H7 (cell line): ENCODE measurements at regions not wholly inside any gene's neighbourhood (a gene's known extent, or its start where the extent isn't known, plus 50 kb on each side); places are given as distances from the start of the nearest gene placed in this dataset.
A peak's percentile ranks its signal among the peaks of the same experiment; 100 is the strongest.

Source experiments
- DNase-seq: peaks from one replicate; pipeline ENCODE4 v3.0.0; 2012
- H3K27me3 ChIP-seq: 2 replicates; pipeline ENCODE4 v1.6.0; 2011; ENCODE audit warnings: mild to moderate bottlenecking, low read length; ENCODE audit not compliant: control insufficient read depth, insufficient read depth
- H3K36me3 ChIP-seq: replicated peaks from 2 replicates; pipeline ENCODE4 v1.5.1; 2011; ENCODE audit warnings: low read length; ENCODE audit not compliant: control insufficient read depth, insufficient read depth
- H3K4me3 ChIP-seq: 2 replicates; pipeline ENCODE4 v1.5.1; 2011; ENCODE audit warnings: low read depth, mild to moderate bottlenecking, control low read depth, low read length, moderate library complexity; ENCODE audit not compliant: insufficient read depth

DNA sequence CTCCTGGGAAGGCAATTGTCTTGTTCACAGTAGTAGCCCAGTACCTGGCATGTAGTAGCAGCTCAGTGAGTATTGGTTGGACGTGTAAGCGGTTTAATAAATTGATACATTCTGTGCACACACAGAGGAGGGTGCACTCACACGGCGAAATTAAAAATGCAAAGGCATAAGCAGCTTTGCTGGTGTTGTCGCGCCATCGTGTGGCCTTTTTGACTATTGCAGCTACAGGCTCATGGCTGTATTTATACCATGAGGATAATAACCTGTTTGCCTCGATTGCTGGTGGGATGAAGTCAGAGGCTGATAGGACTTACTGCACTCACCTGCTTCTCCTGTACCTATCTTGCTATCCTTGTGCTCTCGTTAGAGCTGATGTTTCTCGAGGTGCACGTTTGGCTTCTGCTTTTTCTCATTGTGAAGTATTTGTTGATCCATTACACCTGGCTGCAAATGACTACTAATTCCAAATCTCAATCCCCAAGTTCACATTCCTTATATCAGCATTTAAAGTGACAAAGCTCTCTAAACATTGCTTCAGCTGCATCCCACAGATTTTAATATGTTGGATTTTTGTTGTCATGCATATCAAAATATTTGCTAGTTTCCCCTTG is 61.5 kb downstream of the TBXT start:
- DNase-seq, result peak; percentile 75
- no peaks in the 10 kb centered on the region for H3K36me3 ChIP-seq
- H3K27me3 ChIP-seq, result no peaks in the 10 kb centered on the region
- H3K4me3 ChIP-seq, result no peak overlapping the region

- no peaks in the 10 kb centered on the region for H3K27me3 ChIP-seq
- H3K36me3 ChIP-seq, result no peaks in the 10 kb centered on the region
- H3K4me3 ChIP-seq, result no peak overlapping the region
- no peak for DNase-seq
These were observed 62.1 kb downstream of the TBXT start for GRCh38 chr6:166105341-166106075.

DNA sequence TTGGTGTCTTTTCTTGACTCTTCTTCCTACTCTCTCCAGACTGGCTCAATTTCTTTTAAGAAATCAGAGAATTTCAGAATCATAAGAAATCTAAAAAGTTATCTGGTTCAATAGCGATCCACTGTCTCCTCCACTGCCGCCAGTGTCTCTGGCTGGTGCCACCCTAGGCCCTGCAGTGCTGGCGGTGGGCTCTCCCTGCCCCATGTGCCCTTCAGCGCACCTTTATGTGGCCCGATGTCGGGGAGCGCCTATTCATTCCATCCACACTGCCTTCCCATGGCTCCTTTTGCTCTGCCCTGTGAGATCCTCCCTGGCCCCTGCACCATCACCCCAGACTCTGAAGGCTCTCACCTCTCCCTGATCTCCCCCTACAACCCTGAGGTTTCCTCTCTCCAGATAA is 62.8 kb downstream of the TBXT start:
- Histone ChIP-seq H3K36me3 (no peaks in the 10 kb centered on the region), H3K4me3 (no peak overlapping the region), H3K27me3 (no peaks in the 10 kb centered on the region)
- no peak for DNase-seq

- H3K4me3 ChIP-seq, result no peak overlapping the region
- no peak for DNase-seq
- H3K36me3 ChIP-seq, result no peaks in the 10 kb centered on the region
- no peaks in the 10 kb centered on the region for H3K27me3 ChIP-seq
These were observed 63.5 kb downstream of the TBXT start for GRCh38 chr6:166104107-166104506.

GRCh38 chr6:166101819-166102419 is 65.7 kb downstream of the TBXT start:
- Histone ChIP-seq H3K4me3 (no peak overlapping the region), H3K36me3 (no peaks in the 10 kb centered on the region), H3K27me3 (no peaks in the 10 kb centered on the region)
- DNase-seq, result no peak

DNA sequence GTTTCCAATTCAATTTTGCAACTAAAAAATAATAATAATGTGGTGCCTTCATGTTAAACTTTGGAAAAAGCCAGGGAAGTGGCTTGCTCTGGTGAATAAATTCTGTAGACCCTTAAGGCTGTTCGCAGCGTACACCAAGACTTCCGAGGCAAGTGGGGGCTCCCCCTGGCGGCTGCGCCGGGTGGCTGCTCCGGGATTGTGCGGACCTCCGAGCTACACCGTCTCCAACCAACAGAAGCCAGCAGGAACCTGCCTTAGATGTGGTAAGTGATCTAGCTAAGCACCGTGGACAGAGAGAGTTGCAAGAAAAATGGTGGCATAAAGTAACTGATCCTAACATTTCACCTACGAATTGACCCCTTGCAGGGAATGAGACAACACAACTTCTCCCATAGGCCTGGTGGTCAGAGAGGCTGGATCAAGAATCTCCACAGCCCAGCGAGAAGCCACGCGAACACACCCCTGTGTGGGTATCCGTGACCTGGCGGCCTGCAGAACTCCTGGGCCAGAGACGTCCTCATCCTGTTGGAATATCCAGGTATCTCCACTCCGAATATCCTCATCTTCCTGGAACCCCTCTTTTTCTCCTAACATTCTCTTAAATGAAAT is 69.6 kb downstream of the TBXT start:
- no peaks in the 10 kb centered on the region for H3K27me3 ChIP-seq
- H3K36me3 ChIP-seq, result no peaks in the 10 kb centered on the region
- DNase-seq, result peak; percentile 86
- H3K4me3 ChIP-seq, result peak overlapping the region; percentile 32

DNA sequence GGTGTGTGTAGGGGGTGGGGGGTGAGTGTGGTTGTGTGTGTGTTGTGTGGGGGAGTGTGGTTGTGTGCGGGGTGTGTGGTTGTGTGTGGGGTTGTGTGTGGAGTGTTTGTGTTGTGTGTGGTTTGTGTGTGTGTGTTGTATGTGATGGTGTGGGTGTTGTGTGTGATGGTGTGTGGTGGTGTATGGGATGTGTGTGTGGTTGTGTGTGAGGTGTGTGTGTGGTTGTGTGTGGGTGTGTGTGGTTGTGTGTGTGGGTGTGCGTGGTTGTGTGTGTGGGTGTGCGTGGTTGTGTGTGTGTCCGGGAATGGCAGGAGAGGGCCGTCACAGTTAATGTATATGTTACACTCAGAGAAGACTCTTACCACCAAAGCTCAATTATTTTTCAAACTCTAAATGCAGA is 79.8 kb downstream of the TBXT start:
- Histone ChIP-seq H3K4me3 (no peak overlapping the region), H3K27me3 (no peaks in the 10 kb centered on the region), H3K36me3 (no peaks in the 10 kb centered on the region)
- no peak for DNase-seq

DNA sequence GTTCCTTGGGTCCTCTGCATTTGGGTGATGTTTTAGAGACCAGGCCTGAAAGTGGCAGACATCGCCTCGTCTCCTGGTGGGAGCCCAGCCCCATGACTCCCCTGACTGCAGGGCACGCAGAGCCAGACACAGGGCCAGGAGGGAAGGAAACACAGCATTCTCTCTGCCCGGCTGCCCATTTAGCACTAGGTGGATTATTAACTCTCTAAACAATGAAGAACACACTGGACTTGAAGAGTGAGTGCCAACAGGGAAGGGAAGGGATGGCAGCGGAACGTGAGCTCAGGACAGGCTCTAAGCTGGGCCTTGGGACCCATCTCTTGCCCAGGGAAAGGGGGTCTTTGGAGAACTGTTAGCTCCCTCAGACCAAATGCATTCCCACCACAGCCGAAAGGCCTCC is 80.4 kb downstream of the TBXT start:
- Histone ChIP-seq H3K36me3 (no peaks in the 10 kb centered on the region), H3K4me3 (no peak overlapping the region), H3K27me3 (no peaks in the 10 kb centered on the region)
- DNase-seq, result no peak

GRCh38 chr6:166085500-166085899 is 82.2 kb downstream of the TBXT start:
- no peak overlapping the region for H3K4me3 ChIP-seq

DNA sequence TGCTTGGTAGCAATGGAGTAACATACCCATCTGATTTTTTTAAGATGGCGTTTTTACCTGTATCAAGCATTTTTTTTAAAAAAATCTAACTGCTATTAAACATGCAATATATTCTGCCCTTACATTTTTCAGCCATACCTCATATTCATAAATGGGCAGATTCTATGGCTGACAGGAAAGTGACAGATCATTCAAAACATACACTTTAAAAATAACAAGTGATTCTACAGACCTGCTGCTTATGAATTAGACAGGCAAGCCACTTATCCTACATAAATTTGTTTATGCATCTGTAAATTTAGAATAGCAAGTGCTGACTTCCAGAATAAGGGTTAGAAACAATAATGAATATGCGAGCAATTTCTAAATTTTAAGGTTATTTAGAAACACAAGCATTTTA is 82.7 kb downstream of the TBXT start:
- Histone ChIP-seq H3K36me3 (no peaks in the 10 kb centered on the region), H3K4me3 (no peak overlapping the region), H3K27me3 (no peaks in the 10 kb centered on the region)
- DNase-seq, result no peak

More at GRCh38 chr6:166085500-166085899, 82.2 kb downstream of the TBXT start:
- Histone ChIP-seq H3K36me3 (no peaks in the 10 kb centered on the region), H3K27me3 (no peaks in the 10 kb centered on the region)
- DNase-seq, result no peak

- H3K4me3 ChIP-seq, result no peak overlapping the region
- H3K27me3 ChIP-seq, result no peaks in the 10 kb centered on the region
- no peak for DNase-seq
- no peaks in the 10 kb centered on the region for H3K36me3 ChIP-seq
These were observed 87.8 kb downstream of the TBXT start for GRCh38 chr6:166079841-166080240.

GRCh38 chr6:166078294-166078693 is 89.4 kb downstream of the TBXT start:
- no peak for DNase-seq
- Histone ChIP-seq H3K4me3 (no peak overlapping the region), H3K36me3 (no peaks in the 10 kb centered on the region), H3K27me3 (no peaks in the 10 kb centered on the region)

- Histone ChIP-seq H3K4me3 (no peak overlapping the region), H3K36me3 (no peaks in the 10 kb centered on the region), H3K27me3 (no peaks in the 10 kb centered on the region)
- DNase-seq, result peak; percentile 59
These were observed 91.0 kb downstream of the TBXT start for GRCh38 chr6:166076625-166077024.

GRCh38 chr6:166075925-166076324 is 91.7 kb downstream of the TBXT start:
- no peaks in the 10 kb centered on the region for H3K27me3 ChIP-seq
- no peak for DNase-seq
- H3K36me3 ChIP-seq, result no peaks in the 10 kb centered on the region
- no peak overlapping the region for H3K4me3 ChIP-seq

- DNase-seq, result no peak
These were observed 92.5 kb downstream of the TBXT start for GRCh38 chr6:166075186-166075585.

More at GRCh38 chr6:166075186-166075585, 92.5 kb downstream of the TBXT start:
- Histone ChIP-seq H3K4me3 (no peak overlapping the region), H3K36me3 (no peaks in the 10 kb centered on the region), H3K27me3 (no peaks in the 10 kb centered on the region)
